DMS79 (cell line): ENCODE measurements at regions not wholly inside any gene's neighbourhood (a gene's known extent, or its start where the extent isn't known, plus 50 kb on each side); places are given as distances from the start of the nearest gene placed in this dataset.
"Not testable (repeated sequence)": the region's sequence is repeated elsewhere in the genome, so short reads cannot be mapped to it uniquely, and the experiment has no call there.

Experiments
- DNase-seq: peaks from one replicate; lab custom pipeline; 2025; lab: John Stamatoyannopoulos, UW

DNA sequence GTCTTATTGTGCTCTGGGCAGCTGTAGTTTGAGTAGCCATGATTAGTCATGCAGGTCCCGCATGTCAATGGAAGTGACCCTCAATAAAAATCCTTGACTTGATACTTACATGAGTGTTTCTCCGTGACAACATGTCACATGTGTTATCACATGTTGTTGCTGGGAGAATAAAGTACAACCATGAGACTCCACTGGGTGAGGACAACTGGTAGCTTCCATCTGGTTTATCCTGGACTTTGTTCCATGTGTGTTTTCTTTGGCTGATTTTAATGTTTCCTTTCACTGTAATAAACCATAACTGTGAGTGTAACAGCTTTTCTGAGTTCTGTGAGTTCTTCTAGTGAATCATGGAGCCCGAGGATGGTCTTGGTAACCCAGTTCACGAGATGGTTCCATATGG, 63.1 kb upstream of the NDN start:
- no peak for DNase-seq

DNA sequence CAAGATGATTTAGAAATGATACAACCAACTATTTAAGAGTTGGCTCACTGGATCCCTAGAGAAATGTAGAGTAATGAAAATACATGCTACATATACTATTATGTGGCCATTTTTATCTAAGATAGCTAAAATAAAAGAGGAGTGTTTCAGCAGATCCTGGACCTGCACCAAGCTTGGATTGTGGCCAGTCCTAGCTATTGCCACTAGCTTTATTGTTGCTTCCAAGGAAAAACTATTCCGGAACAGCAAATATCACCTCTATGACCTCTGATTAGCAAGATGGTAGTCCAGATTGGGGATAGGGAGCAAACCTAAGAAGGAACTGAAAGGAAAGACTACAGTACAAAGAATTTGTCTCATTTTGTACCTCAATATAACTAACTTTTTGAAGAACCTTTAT, 63.7 kb upstream of the NDN start:
- DNase-seq: no peak

DNA sequence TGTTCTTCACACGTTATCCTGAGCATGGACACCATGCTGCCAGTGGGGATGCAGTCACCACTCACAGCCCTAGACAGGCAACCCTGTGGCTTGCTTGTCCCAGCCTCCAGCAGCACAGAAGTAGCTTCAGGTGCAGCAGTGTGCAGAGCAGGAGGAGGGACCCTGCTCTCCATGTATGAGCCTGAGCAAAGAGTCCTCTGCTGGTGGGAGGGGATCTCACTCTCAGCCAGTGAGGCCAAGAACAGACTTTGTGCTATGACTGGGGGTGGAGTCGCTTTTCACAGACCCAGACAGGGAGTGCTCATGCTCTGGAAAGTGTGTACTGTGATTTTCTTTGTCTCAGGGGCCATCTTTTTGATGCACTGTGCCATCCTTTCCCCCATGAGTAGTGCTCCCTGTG, 66.1 kb upstream of the NDN start:
- DNase-seq: no peak

GRCh38 chr15:23758891-23759290, 71.8 kb upstream of the NDN start:
- no peak for DNase-seq

DNA sequence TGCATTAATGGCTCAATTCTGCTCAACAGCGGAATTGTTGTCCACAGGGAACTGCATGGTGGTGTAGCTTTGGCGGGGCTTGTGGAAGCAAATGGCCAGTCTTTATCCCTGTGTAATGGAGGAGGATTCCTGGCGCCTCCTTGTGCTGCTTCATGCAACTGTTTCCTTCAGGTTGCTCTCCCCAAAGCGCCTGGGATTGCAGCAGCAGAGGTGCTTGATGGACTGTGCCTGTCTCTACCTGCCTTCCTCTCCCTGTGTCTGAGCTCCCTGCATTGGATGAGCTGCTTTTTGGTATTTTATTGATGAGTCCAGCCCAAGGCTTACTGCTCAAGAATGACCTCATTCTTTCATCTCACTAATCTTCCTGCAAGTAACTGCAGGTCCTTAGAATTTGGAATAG, 72.9 kb upstream of the NDN start:
- no peak for DNase-seq

DNA sequence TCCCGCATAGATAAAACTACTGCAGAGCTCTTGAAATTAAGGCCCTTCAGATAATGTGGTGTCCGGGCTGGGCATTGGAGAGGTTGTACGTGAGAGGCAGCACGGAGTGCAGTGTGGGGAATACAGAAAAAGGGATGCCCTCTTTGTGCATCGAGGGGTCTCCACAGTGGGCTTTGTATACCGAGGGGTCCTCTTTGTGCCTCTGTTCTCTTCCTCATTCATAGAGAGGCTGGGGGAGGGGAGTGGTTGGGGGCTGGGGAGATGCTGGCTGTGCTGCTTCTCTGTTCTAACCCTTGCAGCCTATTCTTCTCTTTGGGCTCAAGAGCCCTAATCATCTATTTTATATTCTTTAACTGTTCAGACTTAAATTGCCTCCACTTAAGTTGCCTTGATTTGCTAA, 74.3 kb upstream of the NDN start:
- DNase-seq: no peak

- no peak for DNase-seq
These were observed 74.9 kb upstream of the NDN start for GRCh38 chr15:23762026-23762425.

DNA sequence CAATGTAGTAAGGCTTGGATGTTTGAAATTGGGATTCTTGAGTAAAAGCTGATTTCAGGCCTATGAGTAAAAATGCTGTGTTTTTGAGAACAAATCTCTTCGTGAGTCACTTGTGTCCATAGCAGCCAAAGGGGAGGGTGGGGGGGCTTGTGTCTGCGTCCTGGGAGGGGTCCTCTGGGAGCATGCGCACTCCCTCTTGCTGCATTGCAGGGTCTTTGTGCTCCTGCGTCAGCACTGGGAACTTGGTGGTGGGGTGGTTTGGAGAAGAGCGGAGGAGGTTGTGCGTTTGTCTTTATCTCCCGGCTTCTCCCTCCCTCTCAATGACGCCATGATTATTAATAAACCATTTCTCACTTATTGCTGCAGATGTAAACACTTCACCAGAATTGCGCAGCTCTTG, 75.9 kb upstream of the NDN start:
- DNase-seq: no peak

GRCh38 chr15:23764306-23764705, 77.2 kb upstream of the NDN start:
- DNase-seq: no peak

- DNase-seq: no peak
These were observed 77.6 kb upstream of the NDN start for GRCh38 chr15:23764716-23765115.

- not testable (repeated sequence) for DNase-seq
These were observed 79.7 kb upstream of the NDN start for GRCh38 chr15:23766779-23767178.

DNA sequence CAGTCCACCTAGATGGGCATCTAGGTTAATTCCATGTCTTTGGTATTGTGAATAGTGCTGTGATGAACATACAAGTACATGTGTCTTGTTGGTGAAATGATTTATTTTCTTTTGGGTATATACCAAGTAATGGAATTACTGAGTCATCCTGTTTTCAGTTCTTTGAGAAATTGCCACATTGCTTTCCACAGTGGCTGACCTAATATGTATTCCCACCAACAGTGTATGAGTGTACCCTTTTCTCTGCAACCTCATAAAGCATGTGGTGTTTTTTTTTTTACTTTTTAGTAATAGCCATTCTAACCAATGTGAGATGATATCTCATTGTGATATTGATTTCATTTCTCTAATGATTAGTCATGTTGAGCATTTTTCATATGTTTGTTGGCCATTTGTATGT, 86.0 kb upstream of the NDN start:
- DNase-seq: no peak

DNA sequence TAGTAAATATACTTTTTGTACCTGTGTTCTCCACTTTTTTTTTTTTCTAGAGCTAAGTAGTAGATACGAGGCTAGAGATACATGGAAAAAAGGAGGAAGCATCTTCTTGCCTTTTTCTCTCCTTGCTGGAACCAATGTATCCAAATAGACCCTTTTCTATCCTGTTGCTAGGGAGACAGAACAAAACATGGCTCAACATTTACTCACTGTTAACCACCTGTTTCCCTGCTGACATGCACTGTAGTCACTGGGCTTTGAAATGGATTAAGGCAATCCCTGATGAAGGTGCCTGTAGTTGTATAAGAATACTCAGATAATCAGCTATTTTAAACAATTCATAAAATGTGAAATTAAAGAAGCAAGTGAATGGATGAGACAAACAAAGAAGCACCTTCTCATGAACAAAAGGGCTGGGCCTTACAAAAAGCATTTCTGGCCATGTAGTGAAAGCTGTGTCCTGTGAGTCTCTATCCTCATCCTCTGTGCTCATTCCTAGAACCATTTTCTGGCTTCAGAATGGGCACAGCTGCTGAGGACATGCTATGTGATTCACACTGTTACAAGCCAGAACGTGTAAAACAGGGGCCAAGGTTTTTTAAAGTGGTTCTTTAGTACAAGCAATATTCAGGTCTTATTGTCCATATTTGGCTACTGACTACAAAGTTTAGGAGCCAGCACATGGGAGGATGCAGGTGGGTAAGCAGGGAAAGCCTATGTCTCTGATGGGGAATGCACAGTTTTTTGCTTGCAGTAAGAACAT, 100.4 kb upstream of the NDN start:
- DNase-seq: no peak

- no peak for DNase-seq
These were observed 106.1 kb upstream of the NDN start for GRCh38 chr15:23793191-23793680.

DNA sequence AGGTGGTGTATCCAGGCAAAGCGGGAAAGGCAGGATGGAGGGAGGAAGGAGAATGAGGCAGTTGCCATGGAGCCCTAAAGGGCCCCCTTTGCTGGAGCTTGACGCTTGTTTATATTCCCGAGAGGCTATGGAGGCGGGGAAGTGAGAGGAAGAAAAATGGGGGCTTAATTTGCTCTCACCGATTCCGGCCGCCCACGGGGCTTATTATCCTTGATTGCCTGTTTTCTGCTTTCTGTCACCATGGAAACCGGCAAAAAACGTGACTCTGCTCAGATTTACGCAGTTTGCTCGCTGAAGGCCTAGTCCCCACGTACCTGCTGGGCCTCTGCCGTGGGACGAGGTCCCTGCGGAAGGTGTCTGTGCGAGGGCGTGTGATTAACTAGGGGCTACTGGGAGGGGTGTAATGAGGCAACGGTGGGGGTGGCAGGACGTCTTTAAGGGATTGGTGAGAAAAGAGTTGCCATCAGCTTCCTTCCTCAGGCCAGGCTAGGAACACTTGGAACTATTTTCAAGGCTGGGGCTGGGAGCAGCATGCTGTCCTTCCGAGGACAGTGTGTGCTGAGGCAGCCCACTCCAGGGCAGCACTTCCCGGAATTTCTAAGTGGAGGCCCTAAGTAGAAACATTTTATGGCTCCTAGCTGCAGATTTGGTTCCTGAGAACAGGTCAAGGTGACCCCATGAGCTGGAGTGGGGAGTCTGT, 110.8 kb upstream of the NDN start:
- no peak for DNase-seq

- DNase-seq: no peak
These were observed 114.8 kb upstream of the NDN start for GRCh38 chr15:23801881-23802280.

DNA sequence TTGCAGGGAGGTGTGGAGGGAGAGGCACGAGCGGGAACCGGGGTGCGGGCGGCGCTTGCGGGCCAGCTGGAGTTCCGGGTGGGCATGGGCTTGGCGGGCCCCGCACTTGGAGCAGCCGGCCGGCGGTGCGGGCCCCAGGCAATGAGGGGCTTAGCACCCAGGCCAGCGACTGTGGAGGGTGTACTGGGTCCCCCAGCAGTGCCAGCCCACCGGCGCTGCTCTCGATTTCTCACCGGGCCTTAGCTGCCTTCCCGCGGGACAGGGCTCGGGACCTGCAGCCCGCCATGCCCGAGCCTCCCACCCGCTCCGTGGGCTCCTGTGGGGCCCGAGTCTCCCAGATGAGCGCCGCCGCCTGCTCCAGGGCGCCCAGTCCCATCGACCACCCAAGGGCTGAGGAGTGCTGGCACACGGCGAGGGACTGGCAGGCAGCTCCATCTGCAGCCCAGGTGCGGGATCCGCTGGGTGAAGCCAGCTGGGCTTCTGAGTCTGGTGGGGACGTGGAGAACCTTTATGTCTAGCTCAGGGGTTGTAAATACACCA, 115.9 kb upstream of the NDN start:
- DNase-seq: not testable (repeated sequence)

DNA sequence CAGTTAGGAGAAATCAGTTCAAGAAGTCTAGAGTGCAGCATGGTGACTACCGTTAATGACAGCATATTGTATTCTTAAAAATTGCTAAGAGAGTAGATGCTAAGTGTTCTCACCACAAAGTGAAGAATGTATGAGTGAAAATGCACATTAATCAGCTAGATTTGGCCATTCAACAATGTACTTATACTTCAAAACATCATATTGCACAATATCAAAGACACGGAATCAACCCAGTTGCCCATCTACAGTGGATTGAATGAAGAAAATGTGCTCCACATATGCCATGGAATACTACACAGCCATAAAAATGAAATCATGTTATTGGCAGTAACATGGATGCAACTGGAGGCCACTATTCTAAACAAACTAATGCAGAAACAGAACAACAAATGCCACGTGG, 119.9 kb upstream of the NDN start:
- DNase-seq: no peak

DNA sequence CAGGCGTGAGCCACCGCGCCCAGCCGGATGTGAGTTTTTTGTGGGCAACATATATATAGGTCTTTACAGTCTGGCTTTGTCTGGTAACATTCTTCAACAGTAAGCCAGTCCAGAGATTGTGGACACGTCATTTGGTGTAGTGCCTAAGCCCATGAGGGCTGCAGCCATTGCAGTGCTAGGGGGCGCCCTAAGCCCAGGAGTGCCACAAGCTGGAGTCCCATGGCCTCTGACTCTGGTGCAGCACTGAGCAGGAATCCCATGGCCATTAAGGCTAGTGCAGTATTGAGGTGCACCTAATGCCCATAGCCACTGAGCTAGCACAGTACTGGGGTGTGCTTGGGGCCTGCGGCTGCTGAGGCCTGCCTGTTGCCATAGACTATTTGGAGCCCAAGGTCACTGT, 136.4 kb upstream of the NDN start:
- no peak for DNase-seq

- no peak for DNase-seq
These were observed 141.7 kb upstream of the NDN start for GRCh38 chr15:23828786-23829185.

DNA sequence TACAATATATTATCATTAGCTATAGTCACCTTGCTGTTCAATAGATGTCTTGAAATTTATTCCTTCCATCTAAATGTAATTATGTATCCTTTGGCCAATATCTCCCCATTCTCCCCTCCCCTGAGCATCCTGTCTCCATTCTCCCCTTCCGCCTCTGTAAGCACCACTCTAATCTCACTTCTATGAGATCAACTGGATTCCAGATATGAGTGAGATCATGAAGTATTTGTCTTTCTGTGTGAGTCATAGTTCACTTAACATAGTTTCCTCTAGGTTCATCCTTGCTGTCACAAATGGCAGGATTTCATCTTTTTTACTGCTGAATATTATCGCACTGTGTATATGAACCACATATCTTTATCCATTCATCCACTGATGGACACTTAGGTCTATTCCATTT, 148.8 kb upstream of the NDN start:
- no peak for DNase-seq

DNA sequence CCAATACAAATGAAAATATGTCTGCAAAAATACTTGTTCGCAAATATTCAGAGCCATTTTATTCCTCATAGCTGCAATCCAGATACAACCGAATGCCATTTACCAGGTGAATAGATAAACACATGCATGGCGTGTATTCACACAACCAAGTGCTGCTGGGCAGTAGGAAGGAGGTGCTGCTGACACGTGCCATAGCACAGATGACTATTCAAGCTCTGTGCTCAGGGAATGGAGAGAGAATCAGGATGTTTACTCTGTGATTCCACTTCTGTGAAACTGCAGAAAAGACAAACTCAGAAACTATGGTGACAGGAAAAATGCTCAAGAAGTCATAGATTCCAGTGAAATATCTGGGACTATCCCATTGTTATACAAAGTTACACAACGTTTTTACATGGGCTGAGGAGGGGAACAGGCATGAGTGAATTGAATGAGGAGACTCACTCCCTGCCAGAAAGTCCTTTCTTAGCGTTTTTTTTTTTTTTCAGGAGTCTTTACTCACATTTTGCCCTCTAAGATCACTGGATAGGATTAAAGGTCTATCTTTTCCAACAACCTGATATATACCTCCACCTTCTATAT, 152.9 kb upstream of the NDN start:
- DNase-seq: no peak

GRCh38 chr15:23846218-23846617, 159.1 kb upstream of the NDN start:
- no peak for DNase-seq
